Stimulated activated CD4-positive, alpha-beta T cell treated with anti-CD3 and anti-CD28 coated beads, Interleukin-1b, Interleukin-23, amount 100 ng/mL, for 48 hours (primary cell): ENCODE measurements at regions not wholly inside any gene's neighbourhood (a gene's known extent, or its start where the extent isn't known, plus 50 kb on each side); places are given as distances from the start of the nearest gene placed in this dataset.

Source experiments
- DNase-seq: peaks from one replicate; pipeline ENCODE4 v3.0.0-alpha.2; 2020

DNA sequence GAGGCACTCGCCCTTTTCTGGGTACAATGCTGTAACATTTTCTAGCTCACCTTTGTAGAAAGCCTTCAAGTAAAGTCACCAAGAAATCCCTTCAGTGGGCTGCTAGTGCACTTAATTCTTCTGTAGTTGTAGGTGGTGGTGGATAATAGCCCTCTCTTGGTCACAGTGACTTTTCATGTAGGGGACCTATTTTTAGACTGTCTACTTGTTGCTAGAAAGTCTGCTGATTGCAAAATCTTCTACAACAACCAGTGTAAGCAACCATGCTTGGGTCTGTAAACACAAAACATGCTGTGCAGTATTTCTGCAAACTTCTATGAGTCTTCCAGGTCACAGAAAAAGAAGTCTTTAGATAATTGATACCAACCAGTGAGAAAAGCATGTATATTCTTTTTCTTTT lies 55.6 kb downstream of the PBDC1 start:
- no peak for DNase-seq

DNA sequence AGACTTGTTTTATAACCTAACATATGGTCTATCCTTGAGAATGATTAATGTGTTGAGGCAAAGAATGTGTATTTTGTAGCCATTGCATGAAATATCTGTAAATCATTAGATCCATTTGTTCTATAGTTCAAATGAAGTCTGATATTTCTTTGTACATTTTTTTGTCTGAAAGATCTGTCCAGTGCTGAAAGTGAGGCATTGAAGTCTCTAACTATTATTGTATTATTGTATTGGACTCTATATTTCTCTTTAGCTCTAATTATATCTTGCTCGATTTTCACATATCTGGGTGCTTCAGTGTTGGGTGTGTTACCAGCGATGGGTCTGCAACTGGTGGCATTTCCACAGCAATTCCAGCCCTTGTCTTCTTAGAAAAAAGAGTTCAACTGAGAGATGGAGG lies 76.0 kb downstream of the PBDC1 start:
- no peak for DNase-seq

DNA sequence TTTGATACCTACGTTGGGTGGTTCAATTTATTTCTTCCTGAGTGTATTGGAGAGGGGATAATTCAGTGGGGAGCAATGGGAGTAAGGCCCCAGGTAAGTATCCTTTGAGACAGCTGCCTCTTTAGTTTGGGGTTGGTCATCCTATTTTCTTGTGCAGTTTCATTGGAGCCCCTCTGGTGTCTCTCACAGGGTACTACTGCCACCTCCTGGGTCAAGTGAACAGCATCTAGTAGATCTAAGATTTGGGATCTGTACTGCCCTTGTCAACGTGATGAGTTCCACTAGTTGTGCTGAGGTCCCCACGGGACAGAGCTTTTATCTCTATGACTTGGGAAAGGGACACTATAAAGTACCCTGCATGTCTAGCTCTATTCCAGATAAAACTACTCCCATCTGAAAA lies 80.6 kb downstream of the PBDC1 start:
- DNase-seq = peak; percentile 31

DNA sequence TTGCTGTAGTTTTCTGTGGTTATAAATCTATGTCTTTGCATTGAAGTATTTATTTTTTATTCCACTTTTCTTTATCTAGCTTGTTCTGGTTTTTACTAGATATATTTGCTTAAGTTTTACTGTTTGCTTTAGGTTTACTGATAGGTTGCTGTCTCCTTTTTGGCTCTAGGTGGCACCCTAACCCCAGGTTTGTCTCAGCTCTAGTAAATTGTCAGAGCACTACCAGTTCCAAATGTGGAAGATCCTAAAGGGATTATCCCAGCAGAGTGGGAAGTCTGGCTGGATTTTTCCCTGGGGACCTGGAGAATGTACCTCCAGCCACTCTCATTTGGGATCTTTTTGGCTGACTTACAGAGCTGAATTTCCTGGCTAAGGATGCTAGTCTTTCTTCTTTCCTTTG lies 106.1 kb downstream of the PBDC1 start:
- peak; percentile 12 for DNase-seq
